ENCODE measurements at regions not wholly inside any gene's neighbourhood (a gene's known extent, or its start where the extent isn't known, plus 50 kb on each side); places are given as distances from the start of the nearest gene placed in this dataset.

DNA sequence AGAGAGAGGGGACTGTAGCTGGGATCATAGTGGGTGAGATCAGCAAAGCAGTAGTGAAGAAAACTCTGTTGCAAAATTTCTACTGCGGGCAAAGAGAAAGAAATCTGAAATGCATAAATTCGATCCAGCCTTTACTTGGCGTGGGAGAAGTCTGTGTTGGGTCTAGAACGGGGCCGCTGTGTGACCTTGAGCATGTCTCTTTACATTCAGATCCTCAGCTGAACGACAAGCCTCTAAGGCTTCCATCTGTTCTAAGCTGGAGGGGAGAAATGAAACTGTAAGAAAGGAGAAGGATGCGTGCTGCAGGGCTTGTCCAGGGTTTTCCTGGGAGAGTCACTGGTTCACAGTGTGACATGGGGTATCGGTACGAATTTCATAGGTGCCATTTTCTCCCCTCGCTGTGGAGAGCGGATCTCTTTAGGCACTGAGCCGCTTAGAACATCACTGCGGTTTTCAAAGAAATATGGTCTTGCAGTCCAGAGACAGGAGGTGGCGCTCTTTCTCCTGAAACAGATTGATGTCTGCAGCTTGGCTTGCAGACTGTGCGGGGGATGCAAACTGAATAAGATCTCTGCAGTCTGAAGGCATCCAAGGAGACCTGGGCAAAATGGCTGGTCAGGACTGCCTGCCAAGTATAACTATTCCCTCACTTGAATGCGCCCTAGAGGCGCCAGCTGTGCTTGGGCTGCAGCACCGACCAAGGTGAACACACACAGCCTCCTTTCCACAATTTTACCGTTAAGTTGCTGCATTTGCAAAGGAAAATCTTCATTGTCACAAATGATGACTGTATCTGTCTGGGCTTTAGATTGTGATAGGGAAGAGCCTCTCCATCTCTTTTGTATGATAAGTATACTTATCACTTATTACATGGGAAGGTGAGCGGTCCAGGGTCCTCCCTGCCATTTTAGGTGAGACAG is 104.1 kb downstream of the XCL2 start:
- no peaks in the 10 kb centered on the region for H3K27me3 ChIP-seq (replicated peaks in 1 of 4; ENCODE audit: control insufficient read depth in 3 of 4, extremely low read depth in 1 of 4, insufficient read depth in 3 of 4, low read length in 3 of 4)
- no peak overlapping the region for H2BK12ac ChIP-seq (ENCODE audit: low read depth, low read length)
- WGBS, 2 experiments (ENCODE audit: extremely low coverage in 1 of 2, insufficient coverage in 1 of 2, insufficient read length in 1 of 2, insufficient replicate concordance in 2 of 2, low coverage in 1 of 2, low lambda C conversion rate in 2 of 2, missing lambda C conversion rate in 1 of 2) = 40% methylated on average over 20 of the region's 20 CpGs; no CpG with 5 or more reads in 1 of the 2 experiments
- no peak overlapping the region for H3K9ac ChIP-seq (replicated peaks in 1 of 4; ENCODE audit: extremely low read depth in 1 of 4, low read depth in 3 of 4, low read length in 3 of 4)
- H2BK20ac ChIP-seq (ENCODE audit: low read length) = no peak overlapping the region
- H3K79me1 ChIP-seq (ENCODE audit: low read depth, low read length) = no peaks in the 10 kb centered on the region
- no peak overlapping the region for H4K5ac ChIP-seq (ENCODE audit: insufficient read length, low read depth, low read length)
- no peak overlapping the region for H2AK5ac ChIP-seq (ENCODE audit: low read depth, low read length)
- H4K20me1 ChIP-seq (replicated peaks in 1 of 2; ENCODE audit: control insufficient read depth in 1 of 2, insufficient read depth in 2 of 2, low read length in 2 of 2) = no peaks in the 10 kb centered on the region
- no peak overlapping the region for H3K56ac ChIP-seq (replicated peaks; ENCODE audit: insufficient read length, low read depth, low read length)
- H3K36me3 ChIP-seq (ENCODE audit: control insufficient read depth in 2 of 4, insufficient read depth in 4 of 4, low read length in 3 of 4) = no peaks in the 10 kb centered on the region
- no peaks in the 10 kb centered on the region for H3K9me3 ChIP-seq (ENCODE audit: insufficient read depth in 2 of 2, low read depth in 1 of 2, low read length in 1 of 2)
- peak overlapping the region in 1 of 2 experiments; percentile 36; a peak in 3 of 4 replicates for H3K4me2 ChIP-seq (ENCODE audit: insufficient read depth in 1 of 2, low read depth in 2 of 2, low read length in 2 of 2)
- no peaks in the 10 kb centered on the region for H3K79me2 ChIP-seq (ENCODE audit: control insufficient read depth in 1 of 2, insufficient read depth in 2 of 2, low read length in 2 of 2)
- H3K18ac ChIP-seq (ENCODE audit: extremely low read depth, low read length) = no peak overlapping the region
- ChIA-PET POLR2A (ENCODE audit: partially characterized antibody) (no interaction called here), CTCF (ENCODE audit: partially characterized antibody) (interaction anchor here (0.6 to 6.2 kb wide), 38 partner anchors 9 to 1409 kb away, joined by 3 to 66 read pairs (median 5); no protein-coding TSS in a partner anchor)
- H3K27ac ChIP-seq (ENCODE audit: low read depth, low read length) = no peak overlapping the region
- no peak overlapping the region for H2BK15ac ChIP-seq (ENCODE audit: low read length)
- no peak overlapping the region for H3K23ac ChIP-seq (ENCODE audit: insufficient read length)
- H2BK5ac ChIP-seq (ENCODE audit: low read depth, low read length) = no peak overlapping the region
- H3K4me1 ChIP-seq (replicated peaks in 1 of 4; ENCODE audit: control insufficient read depth in 3 of 4, insufficient read depth in 4 of 4, low read length in 3 of 4) = 0 out of 7 replicates have a peak, but pooled peaks cover 0 to 2% (median 0%) of the 10 kb centered on the region in 4 experiments
- H3K23me2 ChIP-seq (ENCODE audit: low read depth, low read length) = no peaks in the 10 kb centered on the region
- H2BK120ac ChIP-seq (replicated peaks; ENCODE audit: low read depth, low read length) = no peak overlapping the region
- no peak overlapping the region for H4K91ac ChIP-seq (replicated peaks; ENCODE audit: insufficient read length, low read length)
- peak; percentile 98 for FAIRE-seq
- 0 out of 8 replicates have a peak overlapping the region, but pooled peaks of 1 of the 4 experiments have one; percentile 13 for H3K4me3 ChIP-seq (ENCODE audit: extremely low read depth in 1 of 4, insufficient read depth in 2 of 4, low read depth in 3 of 4, low read length in 4 of 4)
- no peak overlapping the region for H4K8ac ChIP-seq (ENCODE audit: extremely low read depth, insufficient read depth, low read length)
- H3K14ac ChIP-seq (ENCODE audit: insufficient read length) = no peak overlapping the region
- DNase-seq (ENCODE audit: low read depth in 1 of 2, low spot score in 2 of 2) = peak; percentile 61 to 82
- peak overlapping the region; percentile 91 for H2AFZ ChIP-seq (ENCODE audit: low read length)
- H3K4ac ChIP-seq (replicated peaks; ENCODE audit: insufficient read length, low read depth, low read length) = no peak overlapping the region
- TF ChIP-seq BACH1 (IDR thresholded peaks at IDR 0.05; ENCODE audit: low read length) = no peak
- TF ChIP-seq KDM4A (IDR thresholded peaks at IDR 0.05; ENCODE audit: low read depth, low read length, severe bottlenecking) = no peak
- no peak for TF ChIP-seq POLR2A (IDR thresholded peaks at IDR 0.05; ENCODE audit: control extremely low read depth in 1 of 2, low read depth in 2 of 2, low read length in 2 of 2)
- no peak for TF ChIP-seq MAFK (IDR thresholded peaks at IDR 0.05; ENCODE audit: low read depth, low read length)
- TF ChIP-seq SP1 (IDR thresholded peaks at IDR 0.05; ENCODE audit: low read depth, low read length) = no peak
- TF ChIP-seq ZNF274 (IDR thresholded peaks at IDR 0.05; ENCODE audit: borderline replicate concordance, extremely low read depth, low read length) = no peak
- no peak for TF ChIP-seq GABPA (IDR thresholded peaks at IDR 0.05; ENCODE audit: borderline replicate concordance, insufficient read depth, low read length)
- TF ChIP-seq TCF12 (IDR thresholded peaks at IDR 0.05; ENCODE audit: low read depth, low read length) = no peak
- TF ChIP-seq E2F6 (IDR thresholded peaks at IDR 0.05) = no peak
- TF ChIP-seq NRF1 (IDR thresholded peaks at IDR 0.05; ENCODE audit: low read depth, low read length) = no peak
- TF ChIP-seq CHD2 (IDR thresholded peaks at IDR 0.05; ENCODE audit: low read length) = no peak
- no peak for TF ChIP-seq SP4 (IDR thresholded peaks at IDR 0.05; ENCODE audit: low read length)
- TF ChIP-seq EGR1 (IDR thresholded peaks at IDR 0.05; ENCODE audit: borderline replicate concordance, low read depth, low read length) = peak; percentile 56; the same call in 1 of the 2 replicates

Data from H1 (cell line).